GM12864 (cell line): ENCODE measurements at regions not wholly inside any gene's neighbourhood (a gene's known extent, or its start where the extent isn't known, plus 50 kb on each side); places are given as distances from the start of the nearest gene placed in this dataset.

Experiments used
- DNase-seq: peaks from one replicate; pipeline ENCODE4 v3.0.0-alpha.2; 2011; ENCODE audit warnings: low read depth
- H3K4me3 ChIP-seq: 2 replicates; pipeline ENCODE4 v1.5.1; 2011; ENCODE audit warnings: mild to moderate bottlenecking, low read depth, low read length, control low read depth
- TF ChIP-seq, protein P1 (sequence below): IDR thresholded peaks from 2 replicates; pipeline ENCODE4 v1.5.1; 2011; ENCODE audit warnings: low read depth, mild to moderate bottlenecking, moderate library complexity, low read length, control low read depth, inconsistent platforms; ENCODE audit errors: missing control alignments

GRCh38 chr2:235157746-235158482 is 206.1 kb downstream of the SH3BP4 start:
- no peak overlapping the region for H3K4me3 ChIP-seq
- no peak for DNase-seq
- TF ChIP-seq, protein P1, sequence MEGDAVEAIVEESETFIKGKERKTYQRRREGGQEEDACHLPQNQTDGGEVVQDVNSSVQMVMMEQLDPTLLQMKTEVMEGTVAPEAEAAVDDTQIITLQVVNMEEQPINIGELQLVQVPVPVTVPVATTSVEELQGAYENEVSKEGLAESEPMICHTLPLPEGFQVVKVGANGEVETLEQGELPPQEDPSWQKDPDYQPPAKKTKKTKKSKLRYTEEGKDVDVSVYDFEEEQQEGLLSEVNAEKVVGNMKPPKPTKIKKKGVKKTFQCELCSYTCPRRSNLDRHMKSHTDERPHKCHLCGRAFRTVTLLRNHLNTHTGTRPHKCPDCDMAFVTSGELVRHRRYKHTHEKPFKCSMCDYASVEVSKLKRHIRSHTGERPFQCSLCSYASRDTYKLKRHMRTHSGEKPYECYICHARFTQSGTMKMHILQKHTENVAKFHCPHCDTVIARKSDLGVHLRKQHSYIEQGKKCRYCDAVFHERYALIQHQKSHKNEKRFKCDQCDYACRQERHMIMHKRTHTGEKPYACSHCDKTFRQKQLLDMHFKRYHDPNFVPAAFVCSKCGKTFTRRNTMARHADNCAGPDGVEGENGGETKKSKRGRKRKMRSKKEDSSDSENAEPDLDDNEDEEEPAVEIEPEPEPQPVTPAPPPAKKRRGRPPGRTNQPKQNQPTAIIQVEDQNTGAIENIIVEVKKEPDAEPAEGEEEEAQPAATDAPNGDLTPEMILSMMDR, result no peak

DNA sequence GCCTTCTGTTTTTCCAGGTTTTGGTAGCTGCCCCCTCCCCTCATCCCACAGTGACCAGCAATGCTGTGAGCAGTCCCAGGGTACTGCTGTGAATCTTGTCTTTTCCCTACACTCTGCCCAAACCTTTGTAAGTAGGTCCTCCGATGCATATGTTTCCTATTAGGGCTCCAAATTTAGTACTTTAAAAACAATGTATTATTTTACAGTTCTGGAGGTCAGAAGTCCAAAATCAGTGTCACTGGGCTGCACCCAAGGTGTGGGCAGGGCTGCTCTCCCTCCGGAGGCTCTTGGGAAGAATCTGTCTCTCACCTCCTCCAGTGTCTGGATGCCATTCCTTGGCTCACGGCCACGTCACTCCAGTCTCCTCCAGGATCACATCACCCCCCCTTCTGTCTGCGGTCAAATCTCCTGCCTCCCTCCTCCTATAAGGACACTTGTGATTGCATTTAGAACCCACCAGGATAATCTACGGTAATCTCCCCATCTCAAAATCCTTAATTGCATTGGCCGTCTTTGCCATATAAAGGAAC is 208.5 kb downstream of the SH3BP4 start:
- TF ChIP-seq, protein P1, result no peak
- no peak overlapping the region for H3K4me3 ChIP-seq
- DNase-seq, result no peak

DNA sequence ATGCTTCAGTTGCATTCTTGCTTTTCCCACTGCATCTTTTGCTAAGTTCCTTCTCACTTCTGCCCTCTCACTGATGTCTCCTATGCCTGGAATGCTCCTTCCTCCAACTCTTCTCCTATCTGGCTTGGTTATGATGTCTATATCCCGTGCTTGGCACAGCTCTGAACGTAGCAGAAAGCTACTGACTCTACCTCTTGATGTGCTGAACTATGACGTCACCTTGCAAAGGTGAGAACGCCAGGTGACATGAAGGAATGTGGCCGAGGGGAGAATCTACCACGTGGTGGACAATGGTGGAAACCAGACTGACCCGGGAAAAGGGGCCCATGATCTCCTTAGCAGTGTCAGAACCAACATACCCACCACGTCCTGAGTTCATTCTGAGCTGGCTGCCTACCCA is 209.7 kb downstream of the SH3BP4 start:
- no peak for DNase-seq
- no peak overlapping the region for H3K4me3 ChIP-seq
- TF ChIP-seq, protein P1, result no peak

DNA sequence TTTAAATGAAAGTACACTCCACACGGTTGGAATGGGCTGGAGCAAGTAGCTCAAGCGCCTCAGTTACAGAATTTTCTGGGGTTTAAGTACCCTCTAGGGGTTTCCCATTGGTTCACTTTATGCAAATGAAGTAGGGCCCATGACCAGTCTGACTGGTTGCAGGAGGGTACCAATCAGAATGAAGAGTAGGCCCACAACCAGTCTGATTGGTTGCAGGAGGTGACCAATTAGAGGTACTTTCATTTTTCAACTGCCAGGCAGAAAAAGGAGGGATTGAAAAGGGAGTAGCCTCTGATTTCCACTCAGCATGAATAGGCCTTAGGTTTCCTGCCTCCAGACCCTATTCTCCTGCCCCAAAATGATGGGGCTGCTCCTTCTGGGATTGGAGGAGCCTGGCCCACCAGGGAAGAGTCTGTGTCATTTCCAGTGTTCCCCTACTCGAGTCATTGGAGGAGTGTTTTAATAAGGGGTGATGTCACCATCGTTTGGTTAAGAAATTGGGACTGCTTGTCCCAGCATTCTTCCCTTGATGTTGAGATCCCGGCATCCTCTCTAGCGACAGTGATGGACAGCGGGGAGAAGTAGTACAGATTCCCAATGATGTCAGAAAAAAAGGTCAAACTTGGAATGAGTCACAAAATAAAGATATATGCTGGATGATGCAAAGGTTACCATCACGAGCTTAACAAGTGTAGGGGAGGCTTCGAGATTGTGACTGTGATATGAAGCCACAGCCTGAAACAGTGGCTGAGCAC is 210.4 kb downstream of the SH3BP4 start:
- no peak overlapping the region for H3K4me3 ChIP-seq
- DNase-seq, result no peak
- TF ChIP-seq, protein P1, result no peak

DNA sequence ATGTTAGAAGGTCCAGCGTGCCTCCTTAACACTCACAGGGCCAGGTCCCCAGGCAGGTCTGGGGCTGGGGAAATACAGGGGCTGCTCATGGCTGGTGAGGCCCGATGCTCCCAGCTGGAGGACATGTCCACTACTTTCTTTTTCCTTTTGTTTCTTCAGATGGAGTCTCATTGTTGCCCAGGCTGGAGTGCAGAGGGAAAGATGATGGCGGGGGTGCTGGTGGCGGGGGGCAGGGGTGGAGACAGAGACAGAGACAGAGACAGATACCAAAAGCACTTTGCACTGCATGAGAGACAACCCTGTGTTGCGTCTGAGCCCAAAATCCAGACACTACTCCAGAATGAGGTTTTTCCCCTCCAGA is 211.0 kb downstream of the SH3BP4 start:
- no peak for DNase-seq
- H3K4me3 ChIP-seq, result no peak overlapping the region
- TF ChIP-seq, protein P1, result no peak

- TF ChIP-seq, protein P1, result no peak
- no peak for DNase-seq
- H3K4me3 ChIP-seq, result no peak overlapping the region
Observed at GRCh38 chr2:235165136-235165535, 213.3 kb downstream of the SH3BP4 start.
